K562 (cell line): ENCODE measurements at regions not wholly inside any gene's neighbourhood (a gene's known extent, or its start where the extent isn't known, plus 50 kb on each side); places are given as distances from the start of the nearest gene placed in this dataset.

Experiments used
- ATAC-seq: fragments of 200-7000 bp; cut with Tn5 transposase; 3 replicates; pipeline ENCODE4 v1.9.1; 2020; ENCODE audit warnings: moderate library complexity
- BruUV-seq: library from RNA; stranded (reverse); fragments of 400-500 nt; replicated peaks from 2 replicates; lab custom pipeline; 2021; lab: Mats Ljungman, UMichigan
- CTCF ChIA-PET: fragments of 300-600 bp; formaldehyde crosslinking; extraction: SDS; loops from one replicate; lab custom pipeline; 2021; ENCODE audit warnings: low intra/inter-chr PET ratio; lab: Yijun Ruan, JAX
- POLR2A ChIA-PET: fragments of 300-600, 350-650 bp; sonication (Branson Sonifier 250); formaldehyde crosslinking; extraction: SDS; loops from one replicate; lab custom pipeline; 2021; ENCODE audit warnings: antibody characterized with exemption, inconsistent platforms; lab: Yijun Ruan, JAX
- DNase-seq, 4 experiments: peaks; one replicate each; pipeline versions ENCODE4 v3.0.0 to v3.0.0-alpha.2; 2011 to 2018; ENCODE audit warnings: low spot score in 3 of 4, mixed read lengths in 3 of 4; ENCODE audit errors: extremely low read depth in 1 of 4
- FAIRE-seq: peaks from 2 replicates; lab custom pipeline; 2011; peaks lifted over from hg19 to GRCh38; lab: Jason Lieb, UNC
- H2AFZ ChIP-seq: 2 replicates; pipeline ENCODE4 v1.6.0; 2011; ENCODE audit warnings: low read depth, low read length, control low read depth, inconsistent platforms
- H3K27ac ChIP-seq: fragments of 200-600 bp; 3 replicates; pipeline ENCODE4 v1.8.0; 2011; ENCODE audit warnings: low read depth, mild to moderate bottlenecking, control low read depth, inconsistent platforms, low read length, moderate library complexity, mixed read lengths; ENCODE audit errors: extremely low read depth
- H3K27me3 ChIP-seq, 2 experiments: fragments of 300-600 bp in 1 of 2; 2 replicates in 1 of 2; 3 replicates in 1 of 2; pipeline versions ENCODE4 v1.6.0 to v1.8.0; 2011; ENCODE audit warnings: inconsistent platforms in 2 of 2, low read length in 2 of 2, mild to moderate bottlenecking in 1 of 2, mixed read lengths in 1 of 2, moderate library complexity in 1 of 2; ENCODE audit not compliant: control insufficient read depth in 2 of 2, insufficient read depth in 2 of 2
- H3K36me3 ChIP-seq: fragments of 300-600 bp; 3 replicates; pipeline ENCODE4 v1.8.0; 2011; ENCODE audit warnings: mild to moderate bottlenecking, low read length, inconsistent platforms; ENCODE audit not compliant: control insufficient read depth, insufficient read depth
- H3K4me1 ChIP-seq, 2 experiments: fragments of 200-600 bp in 1 of 2; replicated peaks in 1 of 2; 2 replicates in 1 of 2; 3 replicates in 1 of 2; pipeline versions ENCODE4 v1.5.1 to v1.8.0; 2011; ENCODE audit warnings: inconsistent platforms in 2 of 2, low read length in 2 of 2, mild to moderate bottlenecking in 1 of 2, mixed read lengths in 1 of 2, moderate library complexity in 1 of 2; ENCODE audit not compliant: control insufficient read depth in 2 of 2, insufficient read depth in 2 of 2
- H3K4me2 ChIP-seq: 2 replicates; pipeline ENCODE4 v1.6.1; 2011; ENCODE audit warnings: low read length, control low read depth, inconsistent platforms, mixed read lengths; ENCODE audit not compliant: insufficient read depth
- H3K4me3 ChIP-seq: fragments of 200-600 bp; sonication (generic), shearing (Covaris generic); 2 replicates; pipeline ENCODE4 v1.5.1; 2016; ENCODE audit warnings: control low read depth, inconsistent platforms
- H3K79me2 ChIP-seq: fragments of 200-600 bp; 3 replicates; pipeline ENCODE4 v1.8.0; 2011; ENCODE audit warnings: low read length, inconsistent platforms; ENCODE audit not compliant: control insufficient read depth, insufficient read depth
- H3K9ac ChIP-seq, 2 experiments: 2 replicates each; pipeline versions ENCODE4 v1.6.0 to v1.6.1; 2011; ENCODE audit warnings: low read depth in 2 of 2, low read length in 2 of 2, control low read depth in 1 of 2, inconsistent platforms in 1 of 2, mild to moderate bottlenecking in 1 of 2, mixed read lengths in 1 of 2; ENCODE audit not compliant: insufficient read depth in 1 of 2
- H3K9me1 ChIP-seq: one replicate; pipeline ENCODE4 v1.6.0; 2011; ENCODE audit warnings: inconsistent platforms, mild to moderate bottlenecking, low read length, moderate library complexity; ENCODE audit not compliant: control insufficient read depth, insufficient read depth
- H3K9me3 ChIP-seq: replicated peaks from 2 replicates; pipeline ENCODE4 v1.5.1; 2011; ENCODE audit warnings: low read depth, low read length, inconsistent platforms; ENCODE audit not compliant: control insufficient read depth, insufficient read depth
- H4K20me1 ChIP-seq: replicated peaks from 2 replicates; pipeline ENCODE4 v1.6.1; 2011; ENCODE audit warnings: low read length, inconsistent platforms, mixed read lengths; ENCODE audit not compliant: control insufficient read depth, insufficient read depth
- ELF2 ChIP-seq: fragments of 250-450 bp; sonication (Bioruptor Pico); IDR thresholded peaks from 2 replicates; pipeline ENCODE4 v1.5.0; 2021; ENCODE audit warnings: mild to moderate bottlenecking
- FOXP1 ChIP-seq: sonication (generic); formaldehyde crosslinking; IDR thresholded peaks from 2 replicates; pipeline ENCODE4 v1.8.0; 2022; ENCODE audit warnings: mild to moderate bottlenecking, missing genetic modification reagents
- KHSRP ChIP-seq: fragments of 450-650 bp; IDR thresholded peaks from 2 replicates; pipeline ENCODE4 v1.6.1; 2017
- KLF6 ChIP-seq: fragments of 250-450 bp; sonication (Bioruptor Pico); IDR thresholded peaks from 2 replicates; pipeline ENCODE4 v1.4.0; 2020; ENCODE audit warnings: mild to moderate bottlenecking, moderate library complexity, borderline replicate concordance
- POU5F1 ChIP-seq: fragments of 150-350 bp; IDR thresholded peaks from 2 replicates; pipeline ENCODE4 v1.6.1; 2014; ENCODE audit warnings: borderline replicate concordance, low read length, low read depth, mild to moderate bottlenecking; ENCODE audit not compliant: partially characterized antibody
- ZNF23 ChIP-seq: fragments of 250-450 bp; sonication (Bioruptor Pico); IDR thresholded peaks from 2 replicates; pipeline ENCODE4 v1.4.0; 2020; ENCODE audit warnings: mild to moderate bottlenecking
- ZNF232 ChIP-seq: sonication (generic); formaldehyde crosslinking; IDR thresholded peaks from 2 replicates; pipeline ENCODE4 v1.8.0; 2022; ENCODE audit warnings: mild to moderate bottlenecking, missing genetic modification reagents
- WGBS: fragments of 100-300 bp; shearing (Covaris generic); methylation state at CpG from one replicate; pipeline ENCODE4 v1.1.6; 2016; ENCODE audit warnings: low coverage, mixed read lengths; ENCODE audit not compliant: insufficient coverage; ENCODE audit errors: missing lambda C conversion rate; 5-methylcytosine and 5-hydroxymethylcytosine counted together
- in situ Hi-C: fragments of 300-500 bp; cut with MboI; formaldehyde crosslinking; loops from 4 replicates; pipeline ENCODE4 v1.15.0; 2018; ENCODE audit warnings: inconsistent platforms, mixed read lengths
- intact Hi-C: fragments of 100-400 bp; cut with micrococcal nuclease; formaldehyde crosslinking; loops from 2 replicates; pipeline ENCODE4 v1.14.2; 2022
- TF ChIP-seq, protein P1 (sequence below): fragments of 250-450 bp; sonication (Bioruptor Pico); IDR thresholded peaks from 2 replicates; pipeline ENCODE4 v1.4.0; 2020; ENCODE audit warnings: mild to moderate bottlenecking
- TF ChIP-seq, protein P2 (sequence below), 2 experiments: fragments of 450-650 bp in 1 of 2; IDR thresholded peaks; 2 replicates each; pipeline ENCODE4 v1.6.1; 2011 to 2017; ENCODE audit warnings: low read depth in 2 of 2, antibody characterized with exemption in 1 of 2, borderline replicate concordance in 1 of 2, low read length in 1 of 2, mild to moderate bottlenecking in 1 of 2, mixed read lengths in 1 of 2; ENCODE audit not compliant: control insufficient read depth in 1 of 2
- TF ChIP-seq, protein P3 (sequence below): sonication (generic); formaldehyde crosslinking; IDR thresholded peaks from 2 replicates; pipeline ENCODE4 v1.4.0; 2020; ENCODE audit warnings: mild to moderate bottlenecking, missing genetic modification reagents

DNA sequence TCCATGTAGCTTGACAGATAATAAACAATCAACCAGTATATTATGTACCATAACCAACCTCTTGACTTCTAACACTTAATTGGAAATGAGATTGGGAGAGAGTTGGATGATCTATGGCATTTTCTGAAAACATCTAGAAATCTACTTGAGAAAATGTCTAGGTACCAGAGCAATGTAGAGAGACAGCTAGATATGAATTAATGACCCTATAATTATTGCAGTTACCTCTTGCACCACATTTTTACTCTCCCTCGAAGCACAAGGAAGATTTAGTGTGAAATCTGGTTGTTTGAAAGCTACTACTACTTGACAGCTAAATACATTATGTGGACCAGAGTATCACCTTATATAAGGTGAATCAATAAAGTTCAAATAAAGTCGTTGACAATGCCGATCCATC, 1534.4 kb upstream of the IGFBP7 start (continued):
- TF ChIP-seq, protein P1, sequence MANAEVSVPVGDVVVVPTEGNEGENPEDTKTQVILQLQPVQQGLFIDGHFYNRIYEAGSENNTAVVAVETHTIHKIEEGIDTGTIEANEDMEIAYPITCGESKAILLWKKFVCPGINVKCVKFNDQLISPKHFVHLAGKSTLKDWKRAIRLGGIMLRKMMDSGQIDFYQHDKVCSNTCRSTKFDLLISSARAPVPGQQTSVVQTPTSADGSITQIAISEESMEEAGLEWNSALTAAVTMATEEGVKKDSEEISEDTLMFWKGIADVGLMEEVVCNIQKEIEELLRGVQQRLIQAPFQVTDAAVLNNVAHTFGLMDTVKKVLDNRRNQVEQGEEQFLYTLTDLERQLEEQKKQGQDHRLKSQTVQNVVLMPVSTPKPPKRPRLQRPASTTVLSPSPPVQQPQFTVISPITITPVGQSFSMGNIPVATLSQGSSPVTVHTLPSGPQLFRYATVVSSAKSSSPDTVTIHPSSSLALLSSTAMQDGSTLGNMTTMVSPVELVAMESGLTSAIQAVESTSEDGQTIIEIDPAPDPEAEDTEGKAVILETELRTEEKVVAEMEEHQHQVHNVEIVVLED (CRISPR knock-in tag): no peak
- TF ChIP-seq KLF6 (no peak), ZNF23 (CRISPR knock-in tag) (no peak)

DNA sequence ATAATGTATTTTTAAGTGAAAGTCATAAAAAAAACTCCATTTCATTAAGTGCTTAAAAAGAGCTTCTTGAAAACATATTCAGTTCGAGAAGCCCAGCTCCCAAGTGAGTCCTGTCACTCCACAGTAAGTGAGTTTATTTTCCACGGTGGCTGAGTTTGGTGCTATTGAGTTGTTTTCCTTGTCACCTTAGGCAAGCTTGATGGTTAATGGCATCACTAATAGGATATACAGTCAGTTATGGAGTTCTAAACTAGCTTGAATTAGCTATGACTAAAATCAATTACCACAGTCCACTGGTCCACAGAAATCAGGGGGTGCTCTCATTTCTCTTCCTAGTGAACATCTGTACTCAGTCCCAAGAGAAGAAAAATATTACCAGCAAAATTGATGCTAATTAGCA, 1526.2 kb upstream of the IGFBP7 start:
- in situ Hi-C loops (no loop called here), intact Hi-C loops (no loop called here)
- Histone ChIP-seq H3K27me3 (no peaks in the 10 kb centered on the region), H3K9me1 (no peaks in the 10 kb centered on the region), H3K9me3 (no peaks in the 10 kb centered on the region), H3K36me3 (no peaks in the 10 kb centered on the region), H3K9ac (no peak overlapping the region), H3K79me2 (no peaks in the 10 kb centered on the region), H3K4me1 (no peaks in the 10 kb centered on the region), H3K4me2 (no peak overlapping the region), H4K20me1 (no peaks in the 10 kb centered on the region), H3K4me3 (no peak overlapping the region), H2AFZ (no peak overlapping the region), H3K27ac (no peak overlapping the region)
- ATAC-seq (no peak), DNase-seq (no peak), FAIRE-seq (no peak)
- ChIA-PET CTCF (no interaction called here), POLR2A (no interaction called here)
- BruUV-seq: no TSS peak
- 0% methylated on average over 2 of the region's 2 CpGs for WGBS
- no peak for TF ChIP-seq POU5F1
- no peak for TF ChIP-seq KHSRP
- no peak for TF ChIP-seq ZNF232 (CRISPR knock-in tag)
- no peak for TF ChIP-seq FOXP1 (CRISPR knock-in tag)
- TF ChIP-seq, protein P2, sequence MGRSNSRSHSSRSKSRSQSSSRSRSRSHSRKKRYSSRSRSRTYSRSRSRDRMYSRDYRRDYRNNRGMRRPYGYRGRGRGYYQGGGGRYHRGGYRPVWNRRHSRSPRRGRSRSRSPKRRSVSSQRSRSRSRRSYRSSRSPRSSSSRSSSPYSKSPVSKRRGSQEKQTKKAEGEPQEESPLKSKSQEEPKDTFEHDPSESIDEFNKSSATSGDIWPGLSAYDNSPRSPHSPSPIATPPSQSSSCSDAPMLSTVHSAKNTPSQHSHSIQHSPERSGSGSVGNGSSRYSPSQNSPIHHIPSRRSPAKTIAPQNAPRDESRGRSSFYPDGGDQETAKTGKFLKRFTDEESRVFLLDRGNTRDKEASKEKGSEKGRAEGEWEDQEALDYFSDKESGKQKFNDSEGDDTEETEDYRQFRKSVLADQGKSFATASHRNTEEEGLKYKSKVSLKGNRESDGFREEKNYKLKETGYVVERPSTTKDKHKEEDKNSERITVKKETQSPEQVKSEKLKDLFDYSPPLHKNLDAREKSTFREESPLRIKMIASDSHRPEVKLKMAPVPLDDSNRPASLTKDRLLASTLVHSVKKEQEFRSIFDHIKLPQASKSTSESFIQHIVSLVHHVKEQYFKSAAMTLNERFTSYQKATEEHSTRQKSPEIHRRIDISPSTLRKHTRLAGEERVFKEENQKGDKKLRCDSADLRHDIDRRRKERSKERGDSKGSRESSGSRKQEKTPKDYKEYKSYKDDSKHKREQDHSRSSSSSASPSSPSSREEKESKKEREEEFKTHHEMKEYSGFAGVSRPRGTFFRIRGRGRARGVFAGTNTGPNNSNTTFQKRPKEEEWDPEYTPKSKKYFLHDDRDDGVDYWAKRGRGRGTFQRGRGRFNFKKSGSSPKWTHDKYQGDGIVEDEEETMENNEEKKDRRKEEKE (IDR thresholded peaks at IDR 0.05; ENCODE audit: borderline replicate concordance in 1 of 2, control insufficient read depth in 1 of 2, low read depth in 2 of 2, low read length in 1 of 2): no peak
- no peak for TF ChIP-seq ELF2
- TF ChIP-seq, protein P3, sequence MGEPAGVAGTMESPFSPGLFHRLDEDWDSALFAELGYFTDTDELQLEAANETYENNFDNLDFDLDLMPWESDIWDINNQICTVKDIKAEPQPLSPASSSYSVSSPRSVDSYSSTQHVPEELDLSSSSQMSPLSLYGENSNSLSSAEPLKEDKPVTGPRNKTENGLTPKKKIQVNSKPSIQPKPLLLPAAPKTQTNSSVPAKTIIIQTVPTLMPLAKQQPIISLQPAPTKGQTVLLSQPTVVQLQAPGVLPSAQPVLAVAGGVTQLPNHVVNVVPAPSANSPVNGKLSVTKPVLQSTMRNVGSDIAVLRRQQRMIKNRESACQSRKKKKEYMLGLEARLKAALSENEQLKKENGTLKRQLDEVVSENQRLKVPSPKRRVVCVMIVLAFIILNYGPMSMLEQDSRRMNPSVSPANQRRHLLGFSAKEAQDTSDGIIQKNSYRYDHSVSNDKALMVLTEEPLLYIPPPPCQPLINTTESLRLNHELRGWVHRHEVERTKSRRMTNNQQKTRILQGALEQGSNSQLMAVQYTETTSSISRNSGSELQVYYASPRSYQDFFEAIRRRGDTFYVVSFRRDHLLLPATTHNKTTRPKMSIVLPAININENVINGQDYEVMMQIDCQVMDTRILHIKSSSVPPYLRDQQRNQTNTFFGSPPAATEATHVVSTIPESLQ: no peak
